Ammon's horn (tissue), 1 donor: ENCODE measurements at regions not wholly inside any gene's neighbourhood (a gene's known extent, or its start where the extent isn't known, plus 50 kb on each side); places are given as distances from the start of the nearest gene placed in this dataset.
"Not testable (repeated sequence)": the region's sequence is repeated elsewhere in the genome, so short reads cannot be mapped to it uniquely, and the experiment has no call there.

Source experiments
- DNase-seq: peaks from one replicate; pipeline ENCODE4 v3.0.0-alpha.2; 2016; ENCODE audit warnings: low spot score

GRCh38 chr5:114952876-114953275 lies 216.8 kb downstream of the TRIM36 start:
- DNase-seq, result no peak

- DNase-seq, result no peak
Observed at GRCh38 chr5:114949756-114950155, 220.0 kb downstream of the TRIM36 start.

GRCh38 chr5:114948986-114949621 lies 220.6 kb downstream of the TRIM36 start:
- peak; percentile 33 for DNase-seq

- no peak for DNase-seq
Observed at GRCh38 chr5:114948363-114948762, 221.3 kb downstream of the TRIM36 start.

GRCh38 chr5:114940709-114941108 lies 229.0 kb downstream of the TRIM36 start:
- no peak for DNase-seq

- DNase-seq, result no peak
Observed at GRCh38 chr5:114935490-114935889, 234.2 kb downstream of the TRIM36 start.

- no peak for DNase-seq
Observed at GRCh38 chr5:114928644-114929462, 240.9 kb downstream of the TRIM36 start.

GRCh38 chr5:114924769-114925168 lies 244.9 kb downstream of the TRIM36 start:
- DNase-seq, result no peak

GRCh38 chr5:114912189-114912920 lies 257.4 kb downstream of the TRIM36 start:
- no peak for DNase-seq

- DNase-seq, result no peak
Observed at GRCh38 chr5:114910727-114911126, 259.0 kb downstream of the TRIM36 start.

GRCh38 chr5:114909424-114909823 lies 260.3 kb downstream of the TRIM36 start:
- no peak for DNase-seq

GRCh38 chr5:114903767-114904166 lies 265.9 kb downstream of the TRIM36 start:
- DNase-seq, result no peak

- peak; percentile 4 for DNase-seq
Observed at GRCh38 chr5:114898602-114899001, 271.1 kb downstream of the TRIM36 start.

GRCh38 chr5:114883675-114884074 lies 286.0 kb downstream of the TRIM36 start:
- no peak for DNase-seq

GRCh38 chr5:114859438-114859735 lies 310.3 kb downstream of the TRIM36 start:
- peak; percentile 7 for DNase-seq

GRCh38 chr5:114858665-114859437 lies 310.9 kb downstream of the TRIM36 start:
- DNase-seq, result peak; percentile 13

GRCh38 chr5:114857941-114858551 lies 311.7 kb downstream of the TRIM36 start:
- DNase-seq, result peak; percentile 55

- not testable (repeated sequence) for DNase-seq
Observed at GRCh38 chr5:114844711-114845110, 325.0 kb downstream of the TRIM36 start.

GRCh38 chr5:114839360-114839759 lies 330.3 kb downstream of the TRIM36 start:
- DNase-seq, result no peak

- DNase-seq, result peak; percentile 2
Observed at GRCh38 chr5:114838937-114839336, 330.8 kb downstream of the TRIM36 start.

GRCh38 chr5:114830114-114830513 lies 339.6 kb downstream of the TRIM36 start:
- no peak for DNase-seq

- no peak for DNase-seq
Observed at GRCh38 chr5:114822863-114823262, 346.8 kb downstream of the TRIM36 start.
